Fibroblast of lung (primary cell): ENCODE measurements at regions not wholly inside any gene's neighbourhood (a gene's known extent, or its start where the extent isn't known, plus 50 kb on each side); places are given as distances from the start of the nearest gene placed in this dataset.

ENCODE experiments used
- DNase-seq, 2 donors: peaks; one replicate each; pipeline versions ENCODE4 v3.0.0 to v3.0.0-alpha.2; 2010; ENCODE audit warnings: low read depth in 2 of 2
- H2AFZ ChIP-seq: 2 replicates; pipeline ENCODE4 v1.5.1; 2012; ENCODE audit warnings: low read length, control low read depth, inconsistent platforms
- H3K27ac ChIP-seq: 2 replicates; pipeline ENCODE4 v1.5.1; 2011; ENCODE audit warnings: low read length, control low read depth; ENCODE audit not compliant: insufficient read depth
- H3K27me3 ChIP-seq: 2 replicates; pipeline ENCODE4 v1.5.1; 2011; ENCODE audit warnings: mild to moderate bottlenecking, low read length; ENCODE audit not compliant: control insufficient read depth, insufficient read depth
- H3K36me3 ChIP-seq: 2 replicates; pipeline ENCODE4 v1.5.1; 2011; ENCODE audit warnings: low read length; ENCODE audit not compliant: control insufficient read depth, insufficient read depth
- H3K4me1 ChIP-seq: 2 replicates; pipeline ENCODE4 v1.5.1; 2011; ENCODE audit warnings: low read length; ENCODE audit not compliant: control insufficient read depth, insufficient read depth; ENCODE audit errors: extremely low read depth
- H3K4me2 ChIP-seq: 2 replicates; pipeline ENCODE4 v1.5.1; 2011; ENCODE audit warnings: low read length, control low read depth; ENCODE audit not compliant: insufficient read depth; ENCODE audit errors: extremely low read depth
- H3K4me3 ChIP-seq, 4 experiments: fragments of 200-600 bp in 1 of 4; sonication (generic) in 1 of 4; replicated peaks in 1 of 4; 2 replicates each; pipeline ENCODE4 v1.5.1; 2011 to 2016; ENCODE audit warnings: low read length in 4 of 4, low read depth in 3 of 4, mild to moderate bottlenecking in 3 of 4, control low read depth in 2 of 4, inconsistent platforms in 1 of 4, mixed read lengths in 1 of 4; ENCODE audit not compliant: insufficient read depth in 1 of 4; ENCODE audit errors: control extremely low read depth in 1 of 4
- H3K79me2 ChIP-seq: 2 replicates; pipeline ENCODE4 v1.5.1; 2012; ENCODE audit warnings: mild to moderate bottlenecking, low read length, inconsistent platforms; ENCODE audit not compliant: control insufficient read depth, insufficient read depth
- H3K9ac ChIP-seq: 2 replicates; pipeline ENCODE4 v1.5.1; 2011; ENCODE audit warnings: mild to moderate bottlenecking, low read length, control low read depth; ENCODE audit not compliant: insufficient read depth
- H3K9me3 ChIP-seq: 2 replicates; pipeline ENCODE4 v1.5.1; 2012; ENCODE audit warnings: low read depth, low read length; ENCODE audit not compliant: control insufficient read depth, insufficient read depth
- H4K20me1 ChIP-seq: 2 replicates; pipeline ENCODE4 v1.5.1; 2011; ENCODE audit warnings: low read length; ENCODE audit not compliant: control insufficient read depth, insufficient read depth; ENCODE audit errors: extremely low read depth
- EZH2 ChIP-seq: IDR thresholded peaks from 2 replicates; pipeline ENCODE4 v1.5.1; 2012; ENCODE audit warnings: low read length, control low read depth, mild to moderate bottlenecking; ENCODE audit errors: missing control alignments
- TF ChIP-seq, protein P1 (sequence below), 2 donors: IDR thresholded peaks in 1 of 2; conservative IDR thresholded peaks in 1 of 2; 1 replicate in 1 of 2; 2 replicates in 1 of 2; pipeline ENCODE4 v1.5.1; 2011 to 2012; ENCODE audit warnings: low read length in 2 of 2, control low read depth in 1 of 2, inconsistent platforms in 1 of 2, low read depth in 1 of 2, mild to moderate bottlenecking in 1 of 2

DNA sequence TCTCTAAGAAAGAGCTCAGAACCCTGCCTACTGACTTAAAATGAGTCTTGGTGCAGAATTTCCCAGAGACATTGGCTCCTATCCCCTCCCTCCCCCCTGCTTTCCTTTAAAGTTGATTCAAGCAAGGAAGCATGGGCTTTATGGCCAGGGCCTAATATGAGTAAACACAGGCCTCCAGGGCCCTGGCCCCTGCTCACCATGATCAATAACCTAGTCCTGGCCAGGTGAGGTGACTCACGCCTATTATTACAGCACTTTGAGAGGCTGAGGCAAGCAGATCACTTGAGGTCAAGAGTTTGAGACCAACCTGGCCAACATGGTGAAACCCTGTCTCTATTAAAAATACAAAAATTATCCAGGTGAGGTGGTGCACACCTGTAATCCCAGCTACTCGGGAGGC, 165.1 kb upstream of the TMCC3 start:
- no peaks in the 10 kb centered on the region for H3K27me3 ChIP-seq
- H4K20me1 ChIP-seq: no peaks in the 10 kb centered on the region
- no peak overlapping the region for H3K9ac ChIP-seq
- no peak overlapping the region for H3K4me3 ChIP-seq
- no peaks in the 10 kb centered on the region for H3K4me1 ChIP-seq
- H3K4me2 ChIP-seq: no peak overlapping the region
- DNase-seq: no peak
- no peak overlapping the region for H3K27ac ChIP-seq
- no peaks in the 10 kb centered on the region for H3K79me2 ChIP-seq
- TF ChIP-seq, protein P1, sequence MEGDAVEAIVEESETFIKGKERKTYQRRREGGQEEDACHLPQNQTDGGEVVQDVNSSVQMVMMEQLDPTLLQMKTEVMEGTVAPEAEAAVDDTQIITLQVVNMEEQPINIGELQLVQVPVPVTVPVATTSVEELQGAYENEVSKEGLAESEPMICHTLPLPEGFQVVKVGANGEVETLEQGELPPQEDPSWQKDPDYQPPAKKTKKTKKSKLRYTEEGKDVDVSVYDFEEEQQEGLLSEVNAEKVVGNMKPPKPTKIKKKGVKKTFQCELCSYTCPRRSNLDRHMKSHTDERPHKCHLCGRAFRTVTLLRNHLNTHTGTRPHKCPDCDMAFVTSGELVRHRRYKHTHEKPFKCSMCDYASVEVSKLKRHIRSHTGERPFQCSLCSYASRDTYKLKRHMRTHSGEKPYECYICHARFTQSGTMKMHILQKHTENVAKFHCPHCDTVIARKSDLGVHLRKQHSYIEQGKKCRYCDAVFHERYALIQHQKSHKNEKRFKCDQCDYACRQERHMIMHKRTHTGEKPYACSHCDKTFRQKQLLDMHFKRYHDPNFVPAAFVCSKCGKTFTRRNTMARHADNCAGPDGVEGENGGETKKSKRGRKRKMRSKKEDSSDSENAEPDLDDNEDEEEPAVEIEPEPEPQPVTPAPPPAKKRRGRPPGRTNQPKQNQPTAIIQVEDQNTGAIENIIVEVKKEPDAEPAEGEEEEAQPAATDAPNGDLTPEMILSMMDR (conservative IDR thresholded peaks at IDR 0.05 in 1 of 2, IDR thresholded peaks at IDR 0.05 in 1 of 2; ENCODE audit: low read depth in 1 of 2, low read length in 2 of 2): no peak
- no peak for TF ChIP-seq EZH2
- H2AFZ ChIP-seq: no peak overlapping the region
- no peaks in the 10 kb centered on the region for H3K9me3 ChIP-seq
- H3K36me3 ChIP-seq: no peaks in the 10 kb centered on the region

DNA sequence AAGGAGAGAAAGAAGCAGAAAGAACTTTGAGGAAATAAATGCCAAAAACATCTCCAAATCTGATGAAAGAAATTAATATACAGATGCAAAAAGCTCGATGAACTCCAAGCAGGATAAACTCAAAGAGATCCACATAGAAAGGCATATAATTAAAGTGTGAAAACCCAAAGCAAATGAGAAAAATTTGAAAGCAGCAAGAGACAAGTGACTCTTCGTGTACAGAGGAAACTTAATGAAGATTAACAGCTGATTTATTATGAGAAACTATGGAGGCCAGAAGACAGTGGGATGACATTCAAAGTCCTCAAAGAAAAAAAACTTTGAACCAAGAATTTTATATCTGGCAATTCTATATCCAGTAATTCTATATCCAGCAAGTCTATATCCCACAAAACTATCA, 163.0 kb upstream of the TMCC3 start:
- no peaks in the 10 kb centered on the region for H3K79me2 ChIP-seq
- no peaks in the 10 kb centered on the region for H3K36me3 ChIP-seq
- no peaks in the 10 kb centered on the region for H3K4me1 ChIP-seq
- no peak overlapping the region for H3K9ac ChIP-seq
- H3K9me3 ChIP-seq: no peaks in the 10 kb centered on the region
- H2AFZ ChIP-seq: no peak overlapping the region
- DNase-seq: peak in 1 of 2 donors; percentile 17
- no peaks in the 10 kb centered on the region for H4K20me1 ChIP-seq
- no peak overlapping the region for H3K4me2 ChIP-seq
- TF ChIP-seq EZH2: no peak
- TF ChIP-seq, protein P1 (conservative IDR thresholded peaks at IDR 0.05 in 1 of 2, IDR thresholded peaks at IDR 0.05 in 1 of 2; ENCODE audit: low read depth in 1 of 2, low read length in 2 of 2): no peak
- H3K4me3 ChIP-seq: no peak overlapping the region
- no peak overlapping the region for H3K27ac ChIP-seq
- H3K27me3 ChIP-seq: no peaks in the 10 kb centered on the region

DNA sequence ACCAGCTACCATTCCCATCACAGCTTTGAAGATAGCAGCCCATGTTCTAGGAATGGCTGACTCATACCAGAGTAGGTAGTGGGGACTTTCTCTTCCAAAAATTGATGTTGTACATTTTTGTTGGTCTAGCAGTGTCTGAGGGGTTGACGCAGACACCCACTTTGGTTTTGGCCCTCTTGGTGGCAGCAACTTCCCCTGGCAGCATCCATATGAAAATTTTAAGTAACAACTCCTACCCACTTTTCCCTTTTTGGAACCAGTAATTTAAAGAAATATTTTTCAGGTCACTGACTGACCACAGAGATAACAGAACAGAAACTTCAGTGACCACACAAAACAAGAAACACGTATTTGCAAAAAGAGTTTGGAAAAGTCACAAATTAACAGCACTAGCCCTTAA, 162.0 kb upstream of the TMCC3 start:
- Histone ChIP-seq H3K36me3 (no peaks in the 10 kb centered on the region), H3K27me3 (no peaks in the 10 kb centered on the region), H3K4me3 (no peak overlapping the region), H4K20me1 (no peaks in the 10 kb centered on the region), H3K4me2 (no peak overlapping the region), H3K9ac (no peak overlapping the region), H3K4me1 (no peaks in the 10 kb centered on the region), H2AFZ (no peak overlapping the region), H3K27ac (no peak overlapping the region), H3K9me3 (no peaks in the 10 kb centered on the region), H3K79me2 (no peaks in the 10 kb centered on the region)
- TF ChIP-seq EZH2: no peak
- TF ChIP-seq, protein P1 (conservative IDR thresholded peaks at IDR 0.05 in 1 of 2, IDR thresholded peaks at IDR 0.05 in 1 of 2; ENCODE audit: low read depth in 1 of 2, low read length in 2 of 2): no peak
- DNase-seq: peak in 1 of 2 donors; percentile 18
